ENCODE measurements at regions not wholly inside any gene's neighbourhood (a gene's known extent, or its start where the extent isn't known, plus 50 kb on each side); places are given as distances from the start of the nearest gene placed in this dataset.

GRCh38 chr1:65055747-65056146 is 89.4 kb upstream of the JAK1 start:
- Histone ChIP-seq H3K36me3 (ENCODE audit: control insufficient read depth in 1 of 2, insufficient read depth in 2 of 2, low read length in 1 of 2) (peaks cover 0 to 11% of the 10 kb centered on the region in 2 donors), H3K27ac (ENCODE audit: low read depth in 1 of 2, low read length in 2 of 2) (no peak overlapping the region), H3K4me3 (ENCODE audit: low read length in 2 of 2) (no peak overlapping the region), H3K4me1 (ENCODE audit: control insufficient read depth in 1 of 2, insufficient read depth in 2 of 2, low read length in 2 of 2) (no peaks in the 10 kb centered on the region), H3K9me3 (ENCODE audit: control insufficient read depth, low read length) (no peaks in the 10 kb centered on the region), H3K27me3 (ENCODE audit: control insufficient read depth in 1 of 2, insufficient read depth in 2 of 2, low read length in 1 of 2) (no peaks in the 10 kb centered on the region)
- no peak for ATAC-seq (ENCODE audit: low FRiP score)
- 87 to 94% methylated on average over 2 of the region's 2 CpGs for WGBS, 2 donors
- no peak for DNase-seq
- intact Hi-C loops (cut with DNase I) = loop anchor here in 1 of 2 donors (5.0 kb wide), 1 partner anchor 157 kb away; no protein-coding TSS in a partner anchor

DNA sequence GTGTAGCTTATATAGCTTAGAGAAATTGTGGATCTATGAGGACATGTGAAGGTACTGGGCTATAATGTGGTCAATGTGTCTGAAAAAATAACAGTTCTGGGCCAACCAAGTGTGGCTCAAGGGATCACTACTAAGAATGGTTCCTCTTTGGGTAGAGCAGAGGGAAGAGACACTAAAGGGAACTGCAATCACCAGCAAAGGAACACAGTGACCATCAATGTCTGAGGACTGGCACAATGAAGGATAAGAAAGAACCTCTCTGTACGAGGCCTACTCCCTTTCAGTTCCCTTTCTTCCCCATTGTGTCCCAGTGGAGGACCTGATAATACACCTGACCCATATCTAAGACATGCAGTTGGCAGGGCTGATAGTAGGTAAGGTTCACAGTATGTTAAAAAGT is 89.9 kb upstream of the JAK1 start:
- Histone ChIP-seq H3K36me3 (ENCODE audit: control insufficient read depth in 1 of 2, insufficient read depth in 2 of 2, low read length in 1 of 2) (peaks cover 0 to 11% of the 10 kb centered on the region in 2 donors), H3K27me3 (ENCODE audit: control insufficient read depth in 1 of 2, insufficient read depth in 2 of 2, low read length in 1 of 2) (no peaks in the 10 kb centered on the region), H3K4me3 (ENCODE audit: low read length in 2 of 2) (no peak overlapping the region), H3K9me3 (ENCODE audit: control insufficient read depth, low read length) (no peaks in the 10 kb centered on the region), H3K4me1 (ENCODE audit: control insufficient read depth in 1 of 2, insufficient read depth in 2 of 2, low read length in 2 of 2) (no peaks in the 10 kb centered on the region), H3K27ac (ENCODE audit: low read depth in 1 of 2, low read length in 2 of 2) (no peak overlapping the region)
- ATAC-seq (ENCODE audit: low FRiP score) (no peak), DNase-seq (no peak)
- intact Hi-C loops (cut with DNase I) = loop anchor here in 1 of 2 donors (5.0 kb wide), 1 partner anchor 156 kb away; no protein-coding TSS in a partner anchor
- WGBS, 2 donors = 71 to 75% methylated on average over 1 of the region's 1 CpG

- Histone ChIP-seq H3K36me3 (ENCODE audit: control insufficient read depth in 1 of 2, insufficient read depth in 2 of 2, low read length in 1 of 2) (peaks cover 0 to 11% of the 10 kb centered on the region in 2 donors), H3K27me3 (ENCODE audit: control insufficient read depth in 1 of 2, insufficient read depth in 2 of 2, low read length in 1 of 2) (no peaks in the 10 kb centered on the region), H3K9me3 (ENCODE audit: control insufficient read depth, low read length) (no peaks in the 10 kb centered on the region), H3K4me3 (ENCODE audit: low read length in 2 of 2) (no peak overlapping the region), H3K4me1 (ENCODE audit: control insufficient read depth in 1 of 2, insufficient read depth in 2 of 2, low read length in 2 of 2) (no peaks in the 10 kb centered on the region), H3K27ac (ENCODE audit: low read depth in 1 of 2, low read length in 2 of 2) (no peak overlapping the region)
- 63 to 65% methylated on average over 3 of the region's 3 CpGs for WGBS, 2 donors
- intact Hi-C loops (cut with DNase I) = loop anchor here in 1 of 2 donors (5.0 kb wide), 1 partner anchor 155 kb away; no protein-coding TSS in a partner anchor
- DNase-seq = no peak
- ATAC-seq (ENCODE audit: low FRiP score) = no peak
Observed at GRCh38 chr1:65056866-65057265, 90.5 kb upstream of the JAK1 start.

GRCh38 chr1:65059930-65060538 is 88.0 kb upstream of the AK4 start:
- ATAC-seq (ENCODE audit: low FRiP score) (no peak), DNase-seq (no peak)
- Histone ChIP-seq H3K27me3 (ENCODE audit: control insufficient read depth in 1 of 2, insufficient read depth in 2 of 2, low read length in 1 of 2) (no peaks in the 10 kb centered on the region), H3K4me1 (ENCODE audit: control insufficient read depth in 1 of 2, insufficient read depth in 2 of 2, low read length in 2 of 2) (peaks cover 0 to 4% of the 10 kb centered on the region in 2 donors), H3K27ac (ENCODE audit: low read depth in 1 of 2, low read length in 2 of 2) (no peak overlapping the region), H3K9me3 (ENCODE audit: control insufficient read depth, low read length) (no peaks in the 10 kb centered on the region), H3K4me3 (ENCODE audit: low read length in 2 of 2) (no peak overlapping the region), H3K36me3 (ENCODE audit: control insufficient read depth in 1 of 2, insufficient read depth in 2 of 2, low read length in 1 of 2) (peaks cover 0 to 11% of the 10 kb centered on the region in 2 donors)
- 1 to 3% methylated on average over 7 of the region's 7 CpGs for WGBS, 2 donors
- intact Hi-C loops (cut with DNase I) = loop anchor here (5.0 to 10.0 kb wide), 4 partner anchors 147 to 625 kb away; no protein-coding TSS in a partner anchor

DNA sequence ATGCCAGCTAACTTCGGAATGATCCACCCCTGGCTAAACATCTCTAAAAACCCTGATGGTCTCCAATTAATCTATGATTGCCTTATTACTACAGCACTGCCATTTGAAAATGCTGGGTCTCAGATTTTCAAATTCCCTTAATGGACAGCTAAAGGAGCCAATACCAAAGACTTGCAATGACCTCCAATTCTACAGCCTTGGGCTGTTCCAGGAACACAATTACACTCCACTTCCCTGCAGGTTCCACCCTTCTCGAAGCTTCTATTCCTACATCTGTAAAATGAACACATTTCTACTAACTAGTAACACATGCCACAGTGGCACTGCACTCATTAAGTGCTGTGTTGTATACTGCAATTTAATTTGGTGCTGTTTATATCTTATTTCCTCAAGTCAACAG is 85.7 kb upstream of the AK4 start:
- Histone ChIP-seq H3K36me3 (ENCODE audit: control insufficient read depth in 1 of 2, insufficient read depth in 2 of 2, low read length in 1 of 2) (peaks cover 0 to 4% of the 10 kb centered on the region in 2 donors), H3K9me3 (ENCODE audit: control insufficient read depth, low read length) (no peaks in the 10 kb centered on the region), H3K4me3 (ENCODE audit: low read length in 2 of 2) (no peak overlapping the region), H3K4me1 (ENCODE audit: control insufficient read depth in 1 of 2, insufficient read depth in 2 of 2, low read length in 2 of 2) (peaks cover 0 to 4% of the 10 kb centered on the region in 2 donors), H3K27me3 (ENCODE audit: control insufficient read depth in 1 of 2, insufficient read depth in 2 of 2, low read length in 1 of 2) (no peaks in the 10 kb centered on the region), H3K27ac (ENCODE audit: low read depth in 1 of 2, low read length in 2 of 2) (no peak overlapping the region)
- no peak for ATAC-seq (ENCODE audit: low FRiP score)
- intact Hi-C loops (cut with DNase I) = loop anchor here in 1 of 2 donors (5.0 to 10.0 kb wide), 3 partner anchors 145 to 622 kb away; no protein-coding TSS in a partner anchor
- DNase-seq = no peak
- WGBS, 2 donors = 77 to 79% methylated on average over 2 of the region's 2 CpGs

DNA sequence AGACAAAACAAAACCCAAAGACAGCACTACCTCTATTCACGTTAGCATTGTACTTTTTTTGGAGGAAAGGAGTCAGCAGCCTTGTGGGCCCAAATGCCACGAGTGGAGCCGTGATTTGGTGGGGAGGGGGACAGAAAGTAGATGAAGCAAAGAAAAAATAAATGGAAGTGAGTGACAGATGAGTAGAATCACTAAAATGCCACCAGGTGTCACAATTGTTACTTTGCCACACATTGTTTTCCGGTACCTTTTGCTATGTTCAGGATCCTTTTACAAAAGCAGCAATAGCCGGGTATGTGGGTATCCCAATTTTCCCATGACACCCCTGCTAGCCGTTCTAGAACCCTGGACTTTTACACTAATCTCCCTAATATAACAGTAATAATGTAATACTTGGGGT is 85.0 kb upstream of the AK4 start:
- ATAC-seq (ENCODE audit: low FRiP score) (no peak), DNase-seq (no peak)
- intact Hi-C loops (cut with DNase I) = loop anchor here in 1 of 2 donors (5.0 to 10.0 kb wide), 3 partner anchors 144 to 622 kb away; no protein-coding TSS in a partner anchor
- WGBS, 2 donors = 64 to 65% methylated on average over 6 of the region's 6 CpGs
- Histone ChIP-seq H3K9me3 (ENCODE audit: control insufficient read depth, low read length) (no peaks in the 10 kb centered on the region), H3K27me3 (ENCODE audit: control insufficient read depth in 1 of 2, insufficient read depth in 2 of 2, low read length in 1 of 2) (no peaks in the 10 kb centered on the region), H3K27ac (ENCODE audit: low read depth in 1 of 2, low read length in 2 of 2) (no peak overlapping the region), H3K4me1 (ENCODE audit: control insufficient read depth in 1 of 2, insufficient read depth in 2 of 2, low read length in 2 of 2) (peaks cover 0 to 4% of the 10 kb centered on the region in 2 donors), H3K4me3 (ENCODE audit: low read length in 2 of 2) (no peak overlapping the region), H3K36me3 (ENCODE audit: control insufficient read depth in 1 of 2, insufficient read depth in 2 of 2, low read length in 1 of 2) (peaks cover 0 to 4% of the 10 kb centered on the region in 2 donors)

DNA sequence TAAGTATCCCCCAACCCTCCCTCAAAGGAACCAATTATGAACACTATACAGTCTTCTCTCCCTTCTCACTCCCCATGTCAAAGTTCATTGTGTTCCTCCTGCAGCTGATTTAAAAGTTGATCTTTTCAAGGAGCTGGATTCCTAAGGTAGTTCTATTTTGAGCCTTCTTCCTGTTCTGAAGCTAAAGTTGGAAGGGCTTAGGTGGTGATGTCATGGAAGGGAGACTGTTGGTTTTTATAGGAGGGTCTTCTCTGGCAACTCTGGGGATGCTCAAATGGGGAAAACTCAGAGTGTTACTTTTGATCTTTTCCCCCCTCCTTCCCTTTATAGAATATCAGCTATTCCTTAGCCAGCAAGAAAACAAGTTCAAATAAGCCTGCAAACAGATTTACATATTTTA is 83.0 kb upstream of the AK4 start:
- intact Hi-C loops (cut with DNase I) = loop anchor here (5.0 to 10.0 kb wide), 5 partner anchors 63 to 620 kb away; no protein-coding TSS in a partner anchor
- peak overlapping the region; percentile 39 to 100 for H3K4me3 ChIP-seq (ENCODE audit: low read length in 2 of 2)
- no peaks in the 10 kb centered on the region for H3K36me3 ChIP-seq (ENCODE audit: control insufficient read depth in 1 of 2, insufficient read depth in 2 of 2, low read length in 1 of 2)
- DNase-seq = no peak
- peaks cover 0 to 4% of the 10 kb centered on the region in 2 donors for H3K4me1 ChIP-seq (ENCODE audit: control insufficient read depth in 1 of 2, insufficient read depth in 2 of 2, low read length in 2 of 2)
- peak overlapping the region in 1 of 2 donors; percentile 22 for H3K27ac ChIP-seq (ENCODE audit: low read depth in 1 of 2, low read length in 2 of 2)
- H3K9me3 ChIP-seq (ENCODE audit: control insufficient read depth, low read length) = no peaks in the 10 kb centered on the region
- H3K27me3 ChIP-seq (ENCODE audit: control insufficient read depth in 1 of 2, insufficient read depth in 2 of 2, low read length in 1 of 2) = no peaks in the 10 kb centered on the region
- no peak for ATAC-seq (ENCODE audit: low FRiP score)

DNA sequence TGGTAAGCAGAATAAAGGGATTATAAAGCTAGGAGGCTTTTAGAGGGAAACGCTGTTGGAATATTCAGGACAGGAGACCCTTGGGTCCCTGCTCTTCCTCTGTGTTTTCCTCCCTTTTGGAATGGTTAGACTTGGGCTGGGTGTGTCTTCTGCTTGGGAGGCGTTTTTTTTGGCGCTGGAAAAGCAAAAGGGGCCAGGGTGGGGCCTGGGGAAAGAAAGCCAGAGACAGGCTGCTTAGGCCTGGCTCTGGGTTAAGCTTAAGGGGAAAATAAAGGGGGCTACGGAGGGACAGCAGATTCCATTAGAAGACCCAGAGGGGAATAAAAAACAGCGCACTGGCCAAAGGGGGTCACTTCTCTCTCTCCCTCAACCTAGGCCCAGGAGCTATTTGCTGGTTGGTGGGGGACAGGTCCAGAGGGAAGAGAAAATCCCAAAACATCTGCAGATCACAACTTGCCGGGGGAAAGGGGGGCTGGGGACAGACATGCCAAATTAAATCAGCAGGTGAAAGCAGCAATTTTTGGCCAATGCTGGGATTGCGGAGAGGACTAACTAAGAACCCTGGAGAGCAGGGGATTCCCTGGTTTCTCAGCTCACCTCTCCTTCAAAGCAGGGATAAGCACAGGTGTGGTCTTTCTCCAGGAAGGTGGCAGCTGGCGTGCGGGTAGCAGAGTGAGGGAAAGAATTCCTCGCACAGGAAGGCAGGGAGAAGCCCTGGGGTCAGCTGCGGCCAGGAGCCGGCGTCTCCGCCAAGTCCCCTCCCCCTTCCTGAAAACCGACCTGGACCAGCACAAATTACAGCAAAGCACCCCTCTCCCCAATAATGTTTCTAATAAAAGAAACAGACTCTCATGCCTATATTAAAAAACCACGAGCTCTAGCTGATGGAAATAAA is 82.2 kb upstream of the AK4 start:
- Histone ChIP-seq H3K36me3 (ENCODE audit: control insufficient read depth in 1 of 2, insufficient read depth in 2 of 2, low read length in 1 of 2) (no peaks in the 10 kb centered on the region), H3K4me1 (ENCODE audit: control insufficient read depth in 1 of 2, insufficient read depth in 2 of 2, low read length in 2 of 2) (peaks cover 0 to 4% of the 10 kb centered on the region in 2 donors), H3K27ac (ENCODE audit: low read depth in 1 of 2, low read length in 2 of 2) (peak overlapping the region; percentile 22 to 69), H3K27me3 (ENCODE audit: control insufficient read depth in 1 of 2, insufficient read depth in 2 of 2, low read length in 1 of 2) (no peaks in the 10 kb centered on the region), H3K9me3 (ENCODE audit: control insufficient read depth, low read length) (no peaks in the 10 kb centered on the region), H3K4me3 (ENCODE audit: low read length in 2 of 2) (peak overlapping the region; percentile 78 to 100)
- WGBS, 2 donors = 7 to 10% methylated on average over 16 of the region's 16 CpGs
- peak; percentile 50 for ATAC-seq (ENCODE audit: low FRiP score)
- intact Hi-C loops (cut with DNase I) = loop anchor here (2.0 to 10.0 kb wide), 6 partner anchors 63 to 619 kb away; partner anchors contain the start of genes LEPR (in 1 of the 2) and LEPROT (in 1 of the 2)
- peak; percentile 64 to 80 for DNase-seq
